Mesothelial cell of epicardium (in vitro differentiated cells): ENCODE measurements at regions not wholly inside any gene's neighbourhood (a gene's known extent, or its start where the extent isn't known, plus 50 kb on each side); places are given as distances from the start of the nearest gene placed in this dataset.
"Not testable (repeated sequence)": the region's sequence is repeated elsewhere in the genome, so short reads cannot be mapped to it uniquely, and the experiment has no call there.

Source experiments
- DNase-seq, 2 experiments: peaks; one replicate each; pipeline ENCODE4 v3.0.0; 2021; ENCODE audit warnings: low spot score in 2 of 2; ENCODE audit not compliant: unreplicated experiment in 2 of 2
- H3K27ac Mint-ChIP-seq: 2 replicates; pipeline ENCODE4 v1.8.0; 2021; ENCODE audit warnings: mixed read lengths
- H3K27me3 Mint-ChIP-seq: 2 replicates; pipeline ENCODE4 v1.8.0; 2021; ENCODE audit warnings: low read depth, mixed read lengths
- H3K36me3 Mint-ChIP-seq: 2 replicates; pipeline ENCODE4 v1.8.0; 2021; ENCODE audit warnings: mixed read lengths
- H3K4me1 Mint-ChIP-seq: 2 replicates; pipeline ENCODE4 v1.8.0; 2021; ENCODE audit warnings: mixed read lengths
- H3K4me3 Mint-ChIP-seq: 2 replicates; pipeline ENCODE4 v1.8.0; 2021; ENCODE audit warnings: mild to moderate bottlenecking, moderate library complexity, mixed read lengths
- H3K9me3 Mint-ChIP-seq: 2 replicates; pipeline ENCODE4 v1.8.0; 2021; ENCODE audit warnings: mixed read lengths
- TF ChIP-seq, protein P1 (sequence below): fragments of 200-600 bp; sonication (generic); IDR thresholded peaks from one replicate; pipeline ENCODE4 v1.5.0; 2021; ENCODE audit warnings: antibody characterized with exemption; ENCODE audit not compliant: unreplicated experiment

GRCh38 chr3:905217-905616, 187.6 kb upstream of the CNTN6 start:
- peaks cover 2% of the 10 kb centered on the region for H3K27me3 Mint-ChIP-seq
- peaks cover 41% of the 10 kb centered on the region for H3K9me3 Mint-ChIP-seq
- H3K36me3 Mint-ChIP-seq: peaks cover 17% of the 10 kb centered on the region
- TF ChIP-seq, protein P1, sequence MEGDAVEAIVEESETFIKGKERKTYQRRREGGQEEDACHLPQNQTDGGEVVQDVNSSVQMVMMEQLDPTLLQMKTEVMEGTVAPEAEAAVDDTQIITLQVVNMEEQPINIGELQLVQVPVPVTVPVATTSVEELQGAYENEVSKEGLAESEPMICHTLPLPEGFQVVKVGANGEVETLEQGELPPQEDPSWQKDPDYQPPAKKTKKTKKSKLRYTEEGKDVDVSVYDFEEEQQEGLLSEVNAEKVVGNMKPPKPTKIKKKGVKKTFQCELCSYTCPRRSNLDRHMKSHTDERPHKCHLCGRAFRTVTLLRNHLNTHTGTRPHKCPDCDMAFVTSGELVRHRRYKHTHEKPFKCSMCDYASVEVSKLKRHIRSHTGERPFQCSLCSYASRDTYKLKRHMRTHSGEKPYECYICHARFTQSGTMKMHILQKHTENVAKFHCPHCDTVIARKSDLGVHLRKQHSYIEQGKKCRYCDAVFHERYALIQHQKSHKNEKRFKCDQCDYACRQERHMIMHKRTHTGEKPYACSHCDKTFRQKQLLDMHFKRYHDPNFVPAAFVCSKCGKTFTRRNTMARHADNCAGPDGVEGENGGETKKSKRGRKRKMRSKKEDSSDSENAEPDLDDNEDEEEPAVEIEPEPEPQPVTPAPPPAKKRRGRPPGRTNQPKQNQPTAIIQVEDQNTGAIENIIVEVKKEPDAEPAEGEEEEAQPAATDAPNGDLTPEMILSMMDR: no peak
- H3K4me1 Mint-ChIP-seq: no peaks in the 10 kb centered on the region
- no peak overlapping the region for H3K27ac Mint-ChIP-seq
- no peak overlapping the region for H3K4me3 Mint-ChIP-seq
- DNase-seq: no peak

GRCh38 chr3:906739-907138, 186.1 kb upstream of the CNTN6 start:
- Mint-ChIP-seq H3K36me3 (peaks cover 11% of the 10 kb centered on the region), H3K27me3 (peaks cover 2% of the 10 kb centered on the region), H3K9me3 (peaks cover 31% of the 10 kb centered on the region), H3K4me1 (no peaks in the 10 kb centered on the region), H3K27ac (no peak overlapping the region), H3K4me3 (no peak overlapping the region)
- no peak for DNase-seq
- TF ChIP-seq, protein P1: no peak

GRCh38 chr3:908839-909238, 184.0 kb upstream of the CNTN6 start:
- peaks cover under 1% of the 10 kb centered on the region for H3K27me3 Mint-ChIP-seq
- no peaks in the 10 kb centered on the region for H3K4me1 Mint-ChIP-seq
- H3K9me3 Mint-ChIP-seq: peaks cover 10% of the 10 kb centered on the region
- DNase-seq: no peak
- H3K27ac Mint-ChIP-seq: no peak overlapping the region
- H3K4me3 Mint-ChIP-seq: no peak overlapping the region
- H3K36me3 Mint-ChIP-seq: peaks cover under 1% of the 10 kb centered on the region
- TF ChIP-seq, protein P1: no peak

DNA sequence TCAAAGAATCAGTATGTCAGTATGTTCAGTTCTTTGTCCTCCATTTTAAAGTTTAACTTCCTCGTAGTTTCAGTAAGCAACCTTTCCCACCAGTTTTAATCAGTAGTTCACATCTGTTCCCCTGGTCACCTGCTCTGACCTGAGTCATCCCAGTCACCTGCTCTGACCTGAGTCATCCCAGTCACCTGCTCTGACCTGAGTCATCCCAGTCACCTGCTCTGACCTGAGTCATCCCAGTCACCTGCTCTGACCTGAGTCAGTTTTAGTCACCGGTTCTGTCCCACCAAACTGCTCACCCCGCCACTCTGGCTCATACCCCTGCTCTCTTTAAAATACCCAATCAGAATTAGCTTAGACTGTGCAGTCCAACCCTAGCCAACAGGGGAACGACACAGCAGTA, 180.1 kb upstream of the CNTN6 start:
- not testable (repeated sequence) for H3K9me3 Mint-ChIP-seq, H3K4me1 Mint-ChIP-seq, H3K27me3 Mint-ChIP-seq, DNase-seq, H3K27ac Mint-ChIP-seq, H3K36me3 Mint-ChIP-seq, H3K4me3 Mint-ChIP-seq

DNA sequence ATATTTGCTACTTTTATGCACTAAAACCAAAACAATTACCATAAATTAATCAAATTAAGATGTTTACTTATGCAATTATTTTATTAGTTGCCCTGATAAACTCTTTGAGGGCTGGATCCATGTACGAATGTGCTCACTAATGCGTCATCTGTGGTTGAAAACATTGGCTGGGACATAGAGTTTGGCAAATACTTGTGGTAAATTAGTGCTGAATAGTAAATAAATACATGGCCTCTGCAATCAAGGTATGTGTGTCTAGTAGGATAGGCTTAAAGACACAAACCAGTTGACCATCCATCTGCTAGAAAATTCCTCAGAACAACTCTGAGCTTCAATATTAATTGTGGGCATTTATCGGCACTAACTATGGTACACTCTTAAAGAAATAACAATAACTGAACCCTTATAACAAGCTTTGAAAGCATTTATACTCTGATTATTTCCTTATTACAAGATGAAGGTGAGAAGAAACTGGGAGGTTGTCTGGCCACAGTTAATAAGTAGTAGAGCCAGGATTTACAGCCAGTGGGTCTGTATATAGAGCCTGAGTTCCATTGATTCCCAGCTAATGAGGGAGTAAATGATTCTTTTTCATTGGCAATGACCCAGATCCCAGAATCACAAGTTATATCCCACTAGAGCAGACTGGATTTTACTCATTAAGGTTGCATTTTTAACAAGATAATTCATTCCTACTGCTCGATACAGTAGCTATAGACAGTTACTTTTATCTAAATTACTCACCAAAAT, 169.5 kb upstream of the CNTN6 start:
- no peak for DNase-seq
- Mint-ChIP-seq H3K9me3 (peaks cover 3% of the 10 kb centered on the region), H3K27me3 (peaks cover 5% of the 10 kb centered on the region), H3K4me1 (peaks cover 2% of the 10 kb centered on the region), H3K27ac (no peak overlapping the region), H3K4me3 (no peak overlapping the region), H3K36me3 (no peaks in the 10 kb centered on the region)
- TF ChIP-seq, protein P1: no peak

DNA sequence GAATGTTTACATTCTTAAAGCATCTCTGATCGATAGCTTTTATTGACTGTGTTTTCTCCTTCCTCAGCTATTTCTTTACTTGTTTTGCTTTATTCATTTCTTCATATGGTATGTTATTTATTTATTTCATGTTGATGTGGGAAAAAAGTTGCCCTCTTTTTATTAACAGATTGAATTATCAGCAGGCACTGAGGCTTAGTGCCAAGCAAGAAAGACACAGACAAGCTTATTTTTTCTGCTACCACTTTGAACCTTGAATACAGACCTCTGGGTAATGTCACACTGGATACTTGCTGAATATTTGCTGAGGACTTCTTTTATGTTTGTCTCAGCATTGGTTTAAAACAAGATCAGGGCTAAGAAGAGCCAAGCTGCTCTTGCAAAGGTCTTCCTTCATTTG, 162.0 kb upstream of the CNTN6 start:
- Mint-ChIP-seq H3K36me3 (no peaks in the 10 kb centered on the region), H3K27ac (no peak overlapping the region), H3K27me3 (peaks cover 3% of the 10 kb centered on the region), H3K9me3 (peaks cover 9% of the 10 kb centered on the region), H3K4me3 (no peak overlapping the region), H3K4me1 (peaks cover 5% of the 10 kb centered on the region)
- DNase-seq: no peak
- TF ChIP-seq, protein P1: no peak
